HG03460 (cell line): ENCODE measurements at regions not wholly inside any gene's neighbourhood (a gene's known extent, or its start where the extent isn't known, plus 50 kb on each side); places are given as distances from the start of the nearest gene placed in this dataset.

Experiments
- ATAC-seq: cut with Tn5 transposase; IDR thresholded peaks from one replicate; pipeline ENCODE4 v1.9.1; 2021; ENCODE audit not compliant: unreplicated experiment

DNA sequence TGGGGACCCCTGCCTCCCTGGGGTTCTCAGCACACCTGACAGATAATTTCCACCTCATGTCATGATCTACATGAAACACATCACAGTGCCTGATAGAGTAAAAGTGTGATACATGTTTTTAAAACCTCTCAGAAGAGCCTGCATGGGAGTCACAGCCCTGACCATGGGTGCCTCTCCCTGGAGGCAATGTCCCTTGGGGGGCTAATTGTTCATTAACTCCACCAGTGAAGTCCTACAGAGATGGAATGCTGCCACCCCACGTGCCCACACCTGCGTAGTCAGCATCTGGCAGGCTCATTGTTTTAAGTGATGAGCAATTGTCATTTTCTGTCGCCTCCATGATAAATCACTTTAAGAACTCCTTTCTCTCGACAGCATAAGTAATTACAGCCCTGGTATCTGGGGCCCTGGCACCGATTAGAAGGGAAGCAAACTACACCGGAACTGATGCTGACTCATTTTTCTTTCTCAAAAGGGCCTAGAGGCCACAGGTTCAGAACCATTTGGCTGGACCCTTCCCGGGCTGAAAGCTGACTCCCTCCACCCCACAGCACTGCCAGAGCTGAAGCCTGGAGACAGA lies 109.6 kb upstream of the GJB5 start:
- no peak for ATAC-seq

DNA sequence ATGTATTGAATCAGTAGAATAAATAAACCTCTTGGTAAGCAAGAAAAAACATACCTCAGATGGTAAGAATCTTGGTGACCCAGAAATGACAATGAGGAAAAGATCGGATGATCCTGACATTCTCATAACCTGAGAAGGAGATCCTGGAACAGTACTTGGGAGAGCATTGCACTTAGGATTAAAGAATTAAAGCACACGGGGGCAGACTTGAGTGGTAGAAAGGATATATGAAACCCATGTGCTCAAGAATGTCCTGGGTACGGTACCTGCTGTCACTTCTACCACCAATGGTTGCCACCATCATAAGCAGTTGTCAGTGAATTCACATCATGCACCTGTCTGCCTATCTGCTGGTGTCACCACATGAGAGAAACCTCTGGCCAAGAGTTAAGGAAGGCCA lies 108.9 kb upstream of the GJB5 start:
- no peak for ATAC-seq

DNA sequence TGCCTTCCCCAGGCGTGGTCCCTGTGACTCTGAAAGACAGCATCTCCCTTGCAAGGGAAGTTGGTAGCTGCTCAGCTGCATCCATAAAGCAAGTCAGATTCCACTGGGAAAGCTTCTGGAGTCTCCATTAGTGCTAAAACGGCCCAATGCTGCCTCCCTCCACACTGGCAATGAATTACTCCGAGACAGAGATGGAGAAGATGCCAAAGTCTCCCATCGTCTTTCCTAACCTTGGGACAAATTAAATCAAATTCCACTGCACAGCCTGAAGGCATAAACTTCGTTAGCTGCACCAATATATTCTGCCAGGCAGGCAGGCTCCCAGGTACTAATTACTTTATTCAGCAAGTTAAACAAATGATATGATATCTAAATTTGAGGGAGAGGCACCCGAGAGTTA lies 106.3 kb upstream of the GJB5 start:
- ATAC-seq: no peak

DNA sequence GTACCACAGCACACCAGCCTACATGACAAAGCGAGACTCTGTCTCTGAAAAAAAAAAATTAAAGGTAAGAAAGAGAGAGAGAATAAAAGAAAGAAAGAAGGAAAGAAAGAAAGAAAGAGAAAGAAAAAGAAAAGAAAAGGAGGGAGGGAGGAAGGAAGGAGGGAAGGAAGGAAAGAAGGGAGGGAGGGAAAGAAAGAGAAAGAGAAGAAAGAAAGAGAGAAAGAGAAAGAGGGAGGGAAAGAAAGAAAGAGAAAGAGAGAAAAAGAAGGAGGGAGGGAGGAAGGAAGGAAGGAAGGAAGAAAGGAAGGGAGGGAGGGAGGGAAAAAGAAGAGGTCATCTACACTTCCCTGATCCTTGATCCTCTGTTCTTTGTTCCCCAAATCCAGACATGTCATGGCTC lies 104.8 kb upstream of the GJB5 start:
- no peak for ATAC-seq

DNA sequence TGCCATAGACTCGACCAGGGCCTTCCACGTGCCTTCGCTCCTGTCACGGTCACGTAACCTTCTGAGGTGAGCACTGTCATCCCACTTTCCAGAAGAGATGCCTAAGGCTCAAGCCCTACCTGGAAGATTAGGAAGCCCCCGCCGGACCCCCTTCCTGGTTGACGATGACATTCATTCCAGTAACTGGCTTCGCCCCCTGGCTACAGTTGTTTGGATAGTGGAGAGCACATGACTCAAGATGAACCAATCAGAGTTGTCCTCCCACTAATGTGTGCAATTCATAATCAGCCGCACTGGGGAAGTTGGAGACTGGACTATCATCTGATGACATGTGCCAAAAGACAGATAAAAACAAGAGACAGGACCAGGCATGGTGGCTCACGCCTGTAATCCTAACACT lies 104.0 kb upstream of the GJB5 start:
- ATAC-seq: no peak

DNA sequence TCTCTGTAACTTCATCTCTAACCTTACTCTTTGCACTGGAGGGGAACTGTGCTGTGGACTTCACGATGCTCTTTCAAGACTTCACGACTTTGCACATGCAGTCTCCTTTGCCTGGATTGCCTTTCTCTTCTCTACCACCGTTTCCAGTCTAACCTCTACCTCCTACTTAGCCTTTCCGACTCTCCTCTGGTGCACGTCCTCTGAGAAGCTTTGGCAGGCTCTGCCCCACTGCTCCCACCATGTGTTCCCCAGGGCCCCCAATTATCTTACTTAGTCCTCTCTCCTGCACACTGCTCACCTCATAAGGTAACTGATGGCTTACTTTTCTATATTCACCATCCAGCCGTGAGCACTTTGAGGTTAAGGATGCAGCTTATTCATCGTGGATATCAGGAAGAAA lies 101.7 kb upstream of the GJB5 start:
- ATAC-seq: no peak

DNA sequence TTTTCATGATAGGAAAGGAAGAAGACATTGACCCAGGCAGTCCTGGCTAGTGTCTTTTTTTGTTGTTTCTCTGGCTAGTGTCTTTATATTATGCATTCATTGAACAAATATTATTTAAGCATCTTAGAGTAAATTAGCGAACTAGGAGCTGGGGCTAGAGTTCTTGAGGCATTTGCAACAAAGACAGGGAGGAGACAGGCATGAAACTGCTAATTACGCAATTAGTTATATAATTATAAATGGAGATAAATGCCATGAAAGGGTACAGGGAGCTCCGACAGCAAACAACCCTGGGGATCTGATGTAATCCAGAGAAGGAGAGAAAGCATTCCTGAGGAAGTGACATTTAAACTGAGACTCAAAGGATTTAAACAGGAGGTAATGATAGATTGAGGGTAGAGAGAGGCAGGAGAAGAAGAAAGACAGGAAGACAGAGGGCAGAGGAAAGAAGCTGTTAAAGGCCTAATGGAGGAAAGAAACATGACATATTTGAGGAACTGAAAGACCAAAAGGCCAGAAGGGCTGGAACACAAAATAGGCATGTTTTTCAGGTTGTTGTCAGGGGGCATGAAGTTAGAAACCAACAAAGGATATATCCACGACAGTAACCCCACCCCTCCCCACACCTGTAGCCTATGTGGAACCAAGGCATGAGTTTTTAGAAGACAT lies 99.5 kb upstream of the GJB5 start:
- no peak for ATAC-seq

DNA sequence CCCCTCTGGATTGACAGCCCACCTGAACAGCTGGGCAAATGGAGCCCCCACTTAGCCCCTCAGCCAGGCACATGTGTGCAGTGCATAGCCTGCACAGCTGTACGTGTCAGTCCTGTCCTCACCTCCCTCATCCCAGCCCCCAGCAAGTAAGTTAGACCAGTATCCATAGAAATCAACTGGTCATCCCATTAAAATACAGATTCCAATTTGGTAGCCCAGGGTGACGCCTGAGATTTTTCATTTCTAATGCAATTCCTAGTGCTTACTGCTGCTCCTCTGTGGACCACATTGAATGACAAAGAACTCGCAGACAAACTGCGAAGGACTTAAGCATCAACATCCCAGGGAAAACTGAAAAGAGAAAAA lies 99.0 kb upstream of the GJB5 start:
- no peak for ATAC-seq

DNA sequence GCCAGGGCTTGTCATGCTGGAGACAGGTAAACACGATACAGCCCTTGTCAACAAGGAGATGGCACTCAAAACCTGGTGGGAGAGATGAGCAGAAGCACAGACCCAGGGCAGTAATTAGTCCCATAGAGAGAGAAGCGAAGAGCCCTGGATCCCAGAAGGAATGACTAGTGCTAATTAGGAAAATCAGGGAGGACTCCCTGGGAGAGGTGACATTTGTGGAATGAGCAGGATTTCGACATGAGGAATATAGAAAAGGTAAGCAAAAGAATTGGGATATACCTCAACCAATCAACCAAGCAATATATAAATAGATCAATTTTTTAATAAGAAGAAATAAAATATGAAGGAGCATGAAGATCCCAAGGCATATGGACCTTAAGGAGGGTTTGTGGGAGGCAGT lies 98.5 kb upstream of the GJB5 start:
- ATAC-seq: no peak

DNA sequence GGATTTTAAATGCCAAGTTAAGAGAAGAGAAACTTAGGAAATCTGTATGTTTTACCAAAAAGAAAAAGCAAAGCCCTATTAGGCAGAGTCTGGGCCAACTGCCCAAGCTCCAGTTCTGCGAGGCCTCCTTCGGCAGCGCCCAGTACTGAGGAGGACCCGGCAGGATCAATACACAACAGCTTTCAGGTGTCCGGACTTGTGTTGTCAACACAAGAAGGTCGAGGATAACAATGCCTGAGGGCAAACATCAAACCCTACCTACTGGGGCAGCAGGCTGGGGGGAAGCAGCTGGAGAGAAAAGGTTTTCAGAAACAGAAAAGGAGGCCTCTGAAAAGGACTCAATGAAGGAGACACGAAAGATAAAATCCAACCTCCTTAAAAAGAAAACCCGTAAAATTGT lies 98.1 kb upstream of the GJB5 start:
- ATAC-seq: no peak

DNA sequence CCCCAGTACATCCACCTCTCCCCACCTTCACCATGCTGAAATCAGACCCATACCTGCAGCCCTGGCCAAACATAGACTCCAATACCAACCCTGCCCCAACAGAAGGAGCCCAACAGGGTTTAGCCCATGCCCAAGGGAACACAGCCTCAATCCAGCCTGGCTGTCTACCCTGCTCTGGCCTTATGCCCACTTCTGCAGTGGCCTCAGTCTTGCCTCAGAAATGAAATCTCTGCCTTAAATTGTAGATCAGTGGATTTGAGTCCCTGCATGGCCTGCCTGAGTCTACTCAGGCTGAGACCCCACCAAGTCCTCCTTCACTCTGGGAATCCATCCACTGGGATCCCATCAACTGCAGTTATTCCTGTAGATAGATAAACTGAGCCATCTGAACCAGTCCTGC lies 97.6 kb upstream of the GJB5 start:
- ATAC-seq: no peak

DNA sequence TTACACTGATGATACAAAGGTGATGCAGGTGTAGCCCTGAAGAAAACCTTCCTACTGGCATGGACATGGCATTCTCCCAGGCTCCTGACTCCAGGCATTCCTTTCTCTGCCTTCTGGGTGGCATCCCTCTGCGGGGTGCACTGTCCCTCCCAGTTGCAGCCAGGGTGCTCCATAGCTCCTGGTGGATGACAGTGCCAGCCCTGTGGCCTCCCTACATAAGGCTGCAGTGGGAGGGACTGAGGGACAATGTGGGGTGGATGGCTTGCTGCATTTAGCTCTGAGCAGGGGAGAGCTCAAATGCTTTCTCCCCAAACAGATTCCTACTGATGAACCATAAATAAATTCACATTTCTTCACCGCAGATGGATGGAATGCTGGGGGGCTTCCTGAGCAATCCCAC lies 97.0 kb upstream of the GJB5 start:
- ATAC-seq: no peak

DNA sequence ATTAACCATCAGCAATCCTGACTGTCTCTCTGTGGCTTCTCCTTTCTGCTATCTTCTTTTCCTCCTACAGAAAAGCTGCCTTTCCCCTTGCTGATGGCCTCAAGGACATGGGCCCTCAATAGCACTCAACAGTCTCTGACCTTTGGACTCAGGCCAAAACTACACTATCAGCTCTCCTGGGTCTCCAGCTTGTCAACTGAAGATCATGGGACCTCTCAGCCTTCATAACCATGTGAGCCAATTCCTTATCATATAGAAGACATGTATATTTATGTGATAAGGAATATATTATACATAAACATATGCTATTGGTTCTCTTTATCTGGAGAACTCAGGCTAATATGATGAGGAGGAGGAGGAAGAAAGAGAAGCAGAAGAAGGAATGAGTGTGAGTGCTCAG lies 91.8 kb upstream of the GJB5 start:
- ATAC-seq: no peak

DNA sequence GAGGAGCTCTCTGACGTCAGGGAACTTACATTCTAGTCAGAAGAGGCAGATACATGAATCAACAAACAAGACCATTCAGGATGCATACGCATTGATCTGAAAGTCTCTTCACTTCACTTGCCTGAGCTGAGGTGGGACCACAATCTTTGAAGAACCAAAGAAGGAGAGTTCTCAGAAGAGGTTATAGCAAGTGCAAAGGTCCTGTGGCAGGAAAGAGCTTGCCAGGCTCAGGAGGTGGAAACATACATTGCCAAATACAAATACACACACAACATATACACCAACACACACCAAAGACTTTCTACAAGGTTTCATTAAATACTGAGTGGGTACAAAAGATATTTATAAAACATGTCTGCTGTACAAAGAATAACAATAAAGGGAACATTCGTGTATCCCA lies 86.8 kb upstream of the GJB5 start:
- ATAC-seq: no peak

DNA sequence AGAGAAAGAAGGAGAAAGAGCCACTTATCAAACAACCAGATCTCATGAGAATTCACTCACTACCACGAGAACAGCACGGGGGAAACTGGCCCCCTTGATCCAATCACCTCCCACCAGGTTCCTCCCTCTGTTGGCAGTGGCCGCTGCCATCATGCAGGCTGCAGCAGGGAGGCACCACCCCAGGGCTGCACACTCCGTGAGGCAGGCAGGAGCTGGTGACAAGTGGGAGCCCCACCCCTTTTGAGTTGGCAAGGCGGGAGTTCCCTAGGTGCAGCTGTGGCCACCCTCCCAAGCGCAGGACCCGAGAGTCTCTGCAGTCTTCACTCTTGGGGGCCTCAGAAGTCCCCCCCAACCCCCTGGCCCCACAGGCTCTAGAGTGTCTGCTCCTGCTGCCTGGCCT lies 83.9 kb upstream of the GJB5 start:
- no peak for ATAC-seq

DNA sequence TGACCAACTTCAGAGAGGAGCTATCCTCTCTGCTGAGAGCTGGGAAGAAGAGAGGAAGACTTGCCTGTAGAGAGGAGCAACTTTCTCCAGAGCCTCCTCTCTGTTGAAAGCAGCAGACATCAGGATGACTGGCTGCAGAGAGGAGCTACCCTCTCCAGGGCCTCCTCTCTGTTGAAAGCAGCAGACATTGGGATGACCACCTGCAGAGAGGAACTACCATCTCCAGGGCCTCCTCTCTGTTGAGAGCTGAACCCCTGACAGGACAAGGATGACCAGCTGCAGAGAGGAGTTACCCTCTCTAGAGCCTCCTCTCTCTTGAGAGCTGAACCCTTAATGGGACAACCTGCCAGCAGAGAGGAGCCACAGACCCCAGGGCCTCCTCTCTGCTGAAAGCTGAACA lies 83.0 kb upstream of the GJB5 start:
- ATAC-seq: no peak

DNA sequence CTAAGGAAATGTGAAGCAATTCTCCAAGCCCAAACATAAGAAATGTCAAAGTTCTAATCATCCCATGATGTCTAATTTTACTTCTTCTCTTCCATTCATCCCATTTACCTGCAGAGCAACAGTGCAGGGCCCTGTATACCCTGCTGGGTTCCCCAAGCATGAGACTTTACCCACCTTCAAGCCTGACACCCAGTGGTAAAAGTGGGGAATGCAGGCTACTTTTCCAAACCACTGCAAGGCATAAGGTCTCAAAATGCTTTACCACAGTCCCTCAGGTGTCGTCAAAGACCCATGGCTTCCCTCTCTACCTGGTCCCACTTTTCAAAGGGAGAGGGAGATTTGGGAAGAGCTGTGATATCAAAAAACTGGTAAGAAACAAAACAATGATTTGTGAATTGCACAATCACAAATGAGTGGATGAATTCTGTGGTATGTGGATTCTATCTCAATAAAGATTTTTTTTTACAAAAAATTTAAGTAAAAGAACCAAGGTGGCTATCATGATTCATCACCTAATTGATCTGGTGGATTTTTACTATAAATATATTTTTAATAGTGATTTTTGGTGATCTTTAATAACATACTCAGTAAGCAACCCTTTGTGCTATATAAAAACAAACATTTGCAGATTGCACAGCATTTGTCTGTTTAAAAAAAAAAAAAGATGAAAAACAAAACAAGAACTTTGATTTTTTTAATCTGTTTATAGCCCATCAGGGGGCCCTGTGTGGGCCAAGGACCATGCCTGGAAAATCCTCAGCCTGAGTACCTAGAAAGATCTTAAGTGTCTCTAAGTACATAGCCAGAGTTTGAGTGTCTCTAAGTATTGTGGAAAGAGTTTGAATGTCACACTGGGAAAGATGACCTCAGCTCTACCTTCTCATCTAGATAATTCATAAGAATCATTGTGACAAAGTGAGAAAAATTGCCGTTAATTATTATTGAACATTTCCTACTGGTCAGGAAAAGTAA lies 73.1 kb upstream of the GJB5 start:
- ATAC-seq: no peak

DNA sequence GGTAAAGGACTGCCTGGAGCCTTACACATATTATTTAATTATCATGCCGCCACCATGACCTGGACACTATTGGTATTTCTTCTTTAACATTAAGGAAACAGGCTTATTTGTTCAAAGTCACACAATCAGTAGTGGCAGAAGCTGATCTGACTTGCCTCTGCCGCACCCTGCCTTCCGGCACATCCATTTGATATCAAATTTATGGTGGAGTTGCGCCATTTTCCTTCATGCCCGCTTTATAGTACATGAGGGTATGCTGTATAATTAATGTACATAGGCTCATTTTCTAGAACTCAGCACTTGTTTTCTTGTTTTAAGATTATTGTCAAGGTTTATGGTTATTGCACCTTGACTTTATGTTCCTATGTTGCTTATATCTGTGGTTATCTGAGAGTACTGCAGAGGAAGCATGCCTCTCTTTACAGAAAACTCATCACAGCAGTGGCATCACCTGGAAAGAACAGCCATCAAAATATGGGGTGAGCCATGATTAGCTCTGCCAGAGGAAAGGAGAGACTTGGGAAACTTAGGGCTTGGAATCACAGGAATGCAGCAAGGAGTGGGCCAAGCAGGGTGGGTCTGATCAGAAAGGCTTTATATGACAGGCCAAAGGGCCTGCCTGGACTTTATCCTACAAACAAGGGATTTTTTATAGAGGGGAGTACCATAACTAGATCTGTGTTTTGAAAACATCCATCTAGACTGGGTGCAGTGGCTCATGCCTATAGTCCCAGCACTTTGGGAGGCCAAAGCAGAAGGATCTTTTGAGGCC lies 72.2 kb upstream of the GJB5 start:
- no peak for ATAC-seq

DNA sequence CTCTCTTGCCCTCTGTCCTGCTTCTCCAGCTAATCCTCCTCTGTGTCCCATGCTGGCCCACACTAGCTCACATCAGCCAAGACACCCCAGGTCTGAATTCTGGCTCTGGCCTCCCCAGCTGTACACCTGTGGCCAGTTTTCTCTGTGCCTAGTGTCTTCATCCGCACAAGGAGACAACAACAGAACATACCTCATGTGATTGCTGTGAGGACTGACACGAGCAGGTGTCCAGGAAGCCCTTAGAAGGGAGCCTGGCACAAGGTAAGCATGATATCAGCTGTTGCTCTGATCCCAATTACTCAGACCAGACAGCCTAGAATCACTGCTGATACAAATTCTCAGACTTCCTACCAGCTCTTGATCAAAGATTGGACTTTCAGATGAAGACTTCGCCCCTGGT lies 71.2 kb upstream of the GJB5 start:
- ATAC-seq: no peak

DNA sequence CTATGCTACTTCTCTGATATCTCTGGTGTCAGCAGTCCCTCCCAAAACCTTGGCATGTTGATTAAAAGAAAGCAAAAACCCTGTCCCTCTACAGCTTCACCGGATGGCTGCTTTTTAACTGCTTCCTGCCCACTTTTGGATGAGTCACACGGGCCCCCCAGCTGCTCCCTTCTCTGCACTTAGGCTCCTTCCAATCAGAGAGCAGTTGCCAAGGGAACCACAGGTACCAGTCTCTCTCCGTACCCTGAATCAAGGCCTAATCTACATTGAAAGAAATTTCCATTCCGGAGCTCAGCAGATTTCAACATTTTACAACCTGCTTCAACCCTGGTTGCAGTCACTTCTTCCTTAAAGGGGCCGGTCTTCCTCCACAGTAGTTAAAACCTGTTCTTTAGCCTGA lies 70.6 kb upstream of the GJB5 start:
- ATAC-seq: no peak

DNA sequence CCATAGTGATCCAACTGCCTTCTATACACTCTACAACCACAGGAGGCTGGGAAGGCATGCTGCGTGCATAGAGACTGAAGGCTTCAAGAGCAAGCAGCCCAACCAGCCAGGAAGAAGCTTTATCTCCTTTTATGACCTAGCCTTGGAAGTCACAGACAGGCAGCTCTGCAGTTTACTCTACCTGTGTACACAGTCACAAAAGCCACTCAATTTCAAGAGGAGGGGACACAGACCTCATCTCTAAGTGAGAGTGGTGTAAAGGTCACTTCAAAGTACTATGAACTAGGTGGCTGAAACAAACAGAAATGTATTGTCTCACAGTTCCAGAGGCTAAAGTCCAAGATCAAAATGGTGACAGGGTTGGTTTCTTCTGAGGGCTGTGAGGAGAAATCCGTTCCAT lies 69.6 kb upstream of the GJB5 start:
- ATAC-seq: no peak

DNA sequence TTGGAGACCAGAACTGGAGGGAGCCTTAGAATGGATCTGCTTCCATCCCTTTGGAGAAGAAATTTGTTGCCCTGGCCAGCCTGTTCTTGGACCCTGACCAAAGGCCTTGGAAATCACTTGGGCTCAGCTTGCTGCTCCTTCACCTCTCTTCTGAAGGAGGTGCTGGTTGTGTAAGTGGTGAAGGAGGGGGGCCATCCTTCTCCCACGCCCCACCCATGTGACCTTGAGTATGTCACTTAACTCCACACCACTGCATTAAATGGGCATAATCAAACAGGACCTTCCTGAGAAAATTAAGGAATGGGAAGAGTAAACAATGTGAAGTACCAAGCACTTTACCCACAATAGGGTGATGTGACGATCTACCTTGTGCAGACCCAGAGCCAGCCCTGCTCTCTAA lies 68.3 kb upstream of the GJB5 start:
- no peak for ATAC-seq
